ENCODE measurements at regions not wholly inside any gene's neighbourhood (a gene's known extent, or its start where the extent isn't known, plus 50 kb on each side); places are given as distances from the start of the nearest gene placed in this dataset.

GRCh38 chr20:22374066-22374465, 210.3 kb downstream of the FOXA2 start:
- no peak overlapping the region for H3K27ac Mint-ChIP-seq
- H3K4me3 Mint-ChIP-seq = no peak overlapping the region

GRCh38 chr20:22373164-22373895, 211.0 kb downstream of the FOXA2 start:
- Mint-ChIP-seq H3K27ac (no peak overlapping the region), H3K4me3 (no peak overlapping the region), H3K27me3 (no peaks in the 10 kb centered on the region), H3K36me3 (ENCODE audit: low read depth) (no peaks in the 10 kb centered on the region), H3K4me1 (no peaks in the 10 kb centered on the region), H3K9me3 (peaks cover 11% of the 10 kb centered on the region)
- no peak for ATAC-seq (replicated peaks)

More at GRCh38 chr20:22374066-22374465, 210.3 kb downstream of the FOXA2 start:
- H3K4me1 Mint-ChIP-seq = no peaks in the 10 kb centered on the region
- peaks cover 11% of the 10 kb centered on the region for H3K9me3 Mint-ChIP-seq
- no peak for ATAC-seq (replicated peaks)
- H3K36me3 Mint-ChIP-seq (ENCODE audit: low read depth) = no peaks in the 10 kb centered on the region
- no peaks in the 10 kb centered on the region for H3K27me3 Mint-ChIP-seq

GRCh38 chr20:22371843-22372242, 212.5 kb downstream of the FOXA2 start:
- H3K36me3 Mint-ChIP-seq (ENCODE audit: low read depth) = no peaks in the 10 kb centered on the region
- H3K27me3 Mint-ChIP-seq = no peaks in the 10 kb centered on the region
- peaks cover 8% of the 10 kb centered on the region for H3K9me3 Mint-ChIP-seq
- no peak overlapping the region for H3K27ac Mint-ChIP-seq
- no peak for ATAC-seq (replicated peaks)
- no peak overlapping the region for H3K4me3 Mint-ChIP-seq
- H3K4me1 Mint-ChIP-seq = no peaks in the 10 kb centered on the region

GRCh38 chr20:22370137-22370536, 214.2 kb downstream of the FOXA2 start:
- peaks cover 4% of the 10 kb centered on the region for H3K9me3 Mint-ChIP-seq
- no peaks in the 10 kb centered on the region for H3K27me3 Mint-ChIP-seq
- ATAC-seq (replicated peaks) = no peak
- no peak overlapping the region for H3K4me3 Mint-ChIP-seq
- no peaks in the 10 kb centered on the region for H3K36me3 Mint-ChIP-seq (ENCODE audit: low read depth)
- no peak overlapping the region for H3K27ac Mint-ChIP-seq
- no peaks in the 10 kb centered on the region for H3K4me1 Mint-ChIP-seq

GRCh38 chr20:22369100-22369499, 215.3 kb downstream of the FOXA2 start:
- ATAC-seq (replicated peaks) = no peak
- Mint-ChIP-seq H3K4me3 (no peak overlapping the region), H3K27ac (no peak overlapping the region), H3K9me3 (peaks cover 4% of the 10 kb centered on the region), H3K27me3 (no peaks in the 10 kb centered on the region), H3K4me1 (no peaks in the 10 kb centered on the region), H3K36me3 (ENCODE audit: low read depth) (no peaks in the 10 kb centered on the region)

GRCh38 chr20:22368235-22368634, 216.1 kb downstream of the FOXA2 start:
- no peak for ATAC-seq (replicated peaks)
- H3K4me3 Mint-ChIP-seq = no peak overlapping the region

GRCh38 chr20:22366631-22367030, 217.7 kb downstream of the FOXA2 start:
- no peaks in the 10 kb centered on the region for H3K36me3 Mint-ChIP-seq (ENCODE audit: low read depth)
- H3K4me3 Mint-ChIP-seq = no peak overlapping the region
- H3K9me3 Mint-ChIP-seq = no peaks in the 10 kb centered on the region
- no peak for ATAC-seq (replicated peaks)
- H3K27ac Mint-ChIP-seq = no peak overlapping the region
- no peaks in the 10 kb centered on the region for H3K27me3 Mint-ChIP-seq
- H3K4me1 Mint-ChIP-seq = no peaks in the 10 kb centered on the region

More at GRCh38 chr20:22368235-22368634, 216.1 kb downstream of the FOXA2 start:
- no peaks in the 10 kb centered on the region for H3K36me3 Mint-ChIP-seq (ENCODE audit: low read depth)
- no peak overlapping the region for H3K27ac Mint-ChIP-seq
- H3K9me3 Mint-ChIP-seq = peaks cover 4% of the 10 kb centered on the region
- no peaks in the 10 kb centered on the region for H3K4me1 Mint-ChIP-seq
- H3K27me3 Mint-ChIP-seq = no peaks in the 10 kb centered on the region

- no peaks in the 10 kb centered on the region for H3K4me1 Mint-ChIP-seq
- H3K9me3 Mint-ChIP-seq = no peaks in the 10 kb centered on the region
- H3K36me3 Mint-ChIP-seq (ENCODE audit: low read depth) = no peaks in the 10 kb centered on the region
- no peak overlapping the region for H3K4me3 Mint-ChIP-seq
- H3K27me3 Mint-ChIP-seq = no peaks in the 10 kb centered on the region
- no peak overlapping the region for H3K27ac Mint-ChIP-seq
- ATAC-seq (replicated peaks) = no peak
These were observed 229.7 kb downstream of the FOXA2 start for GRCh38 chr20:22354647-22355046.

- H3K4me1 Mint-ChIP-seq = no peaks in the 10 kb centered on the region
- ATAC-seq (replicated peaks) = no peak
- no peaks in the 10 kb centered on the region for H3K36me3 Mint-ChIP-seq (ENCODE audit: low read depth)
- no peak overlapping the region for H3K27ac Mint-ChIP-seq
- H3K4me3 Mint-ChIP-seq = no peak overlapping the region
- H3K9me3 Mint-ChIP-seq = no peaks in the 10 kb centered on the region
- peaks cover 3% of the 10 kb centered on the region for H3K27me3 Mint-ChIP-seq
These were observed 230.8 kb downstream of the FOXA2 start for GRCh38 chr20:22353586-22353985.

- no peaks in the 10 kb centered on the region for H3K9me3 Mint-ChIP-seq
- H3K36me3 Mint-ChIP-seq (ENCODE audit: low read depth) = no peaks in the 10 kb centered on the region
- H3K4me3 Mint-ChIP-seq = no peak overlapping the region
- no peak for ATAC-seq (replicated peaks)
- peaks cover 3% of the 10 kb centered on the region for H3K27me3 Mint-ChIP-seq
- no peaks in the 10 kb centered on the region for H3K4me1 Mint-ChIP-seq
- no peak overlapping the region for H3K27ac Mint-ChIP-seq
These were observed 232.4 kb downstream of the FOXA2 start for GRCh38 chr20:22352019-22352418.

GRCh38 chr20:22350624-22351023, 233.7 kb downstream of the FOXA2 start:
- Mint-ChIP-seq H3K9me3 (no peaks in the 10 kb centered on the region), H3K27ac (no peak overlapping the region)

GRCh38 chr20:22348010-22348409, 236.4 kb downstream of the FOXA2 start:
- no peaks in the 10 kb centered on the region for H3K9me3 Mint-ChIP-seq
- ATAC-seq (replicated peaks) = no peak
- H3K27me3 Mint-ChIP-seq = peaks cover 3% of the 10 kb centered on the region
- no peaks in the 10 kb centered on the region for H3K4me1 Mint-ChIP-seq
- H3K27ac Mint-ChIP-seq = no peak overlapping the region
- no peak overlapping the region for H3K4me3 Mint-ChIP-seq
- H3K36me3 Mint-ChIP-seq (ENCODE audit: low read depth) = no peaks in the 10 kb centered on the region

More at GRCh38 chr20:22350624-22351023, 233.7 kb downstream of the FOXA2 start:
- no peak for ATAC-seq (replicated peaks)
- Mint-ChIP-seq H3K27me3 (peaks cover 3% of the 10 kb centered on the region), H3K36me3 (ENCODE audit: low read depth) (no peaks in the 10 kb centered on the region), H3K4me3 (no peak overlapping the region), H3K4me1 (no peaks in the 10 kb centered on the region)

- Mint-ChIP-seq H3K36me3 (ENCODE audit: low read depth) (no peaks in the 10 kb centered on the region), H3K27me3 (peaks cover 3% of the 10 kb centered on the region), H3K9me3 (no peaks in the 10 kb centered on the region), H3K27ac (no peak overlapping the region), H3K4me1 (no peaks in the 10 kb centered on the region), H3K4me3 (no peak overlapping the region)
- no peak for ATAC-seq (replicated peaks)
These were observed 237.7 kb downstream of the FOXA2 start for GRCh38 chr20:22346716-22347115.

- H3K36me3 Mint-ChIP-seq (ENCODE audit: low read depth) = no peaks in the 10 kb centered on the region
- no peak overlapping the region for H3K4me3 Mint-ChIP-seq
- H3K9me3 Mint-ChIP-seq = no peaks in the 10 kb centered on the region
- H3K27me3 Mint-ChIP-seq = no peaks in the 10 kb centered on the region
- H3K4me1 Mint-ChIP-seq = no peaks in the 10 kb centered on the region
- no peak for ATAC-seq (replicated peaks)
- H3K27ac Mint-ChIP-seq = no peak overlapping the region
These were observed 240.8 kb downstream of the FOXA2 start for GRCh38 chr20:22343612-22344011.

- H3K27ac Mint-ChIP-seq = no peak overlapping the region
These were observed 242.0 kb downstream of the FOXA2 start for GRCh38 chr20:22342410-22342809.

More at GRCh38 chr20:22342410-22342809, 242.0 kb downstream of the FOXA2 start:
- no peaks in the 10 kb centered on the region for H3K4me1 Mint-ChIP-seq
- H3K27me3 Mint-ChIP-seq = no peaks in the 10 kb centered on the region
- no peaks in the 10 kb centered on the region for H3K36me3 Mint-ChIP-seq (ENCODE audit: low read depth)
- no peak for ATAC-seq (replicated peaks)
- H3K9me3 Mint-ChIP-seq = no peaks in the 10 kb centered on the region
- no peak overlapping the region for H3K4me3 Mint-ChIP-seq
